CD14-positive monocyte (primary cell): ENCODE measurements at regions not wholly inside any gene's neighbourhood (a gene's known extent, or its start where the extent isn't known, plus 50 kb on each side); places are given as distances from the start of the nearest gene placed in this dataset.

Source experiments
- DNase-seq, 3 donors: peaks; one replicate each; pipeline ENCODE4 v3.0.0-alpha.2; 2011 to 2022
- H2AFZ ChIP-seq: 2 replicates; pipeline ENCODE4 v1.6.0; 2012; ENCODE audit warnings: mild to moderate bottlenecking, low read depth, low read length, inconsistent platforms; ENCODE audit not compliant: insufficient read depth, poor library complexity, severe bottlenecking
- H3K27ac ChIP-seq, 2 donors: 1 replicate in 1 of 2; 2 replicates in 1 of 2; pipeline ENCODE4 v1.5.1; 2012 to 2013; ENCODE audit warnings: low read length in 2 of 2, control low read depth in 1 of 2, inconsistent platforms in 1 of 2, low read depth in 1 of 2, mild to moderate bottlenecking in 1 of 2
- H3K27me3 ChIP-seq, 2 donors: one replicate each; pipeline versions ENCODE4 v1.6.0 to v1.6.1; 2011 to 2013; ENCODE audit warnings: low read length in 2 of 2; ENCODE audit not compliant: control insufficient read depth in 2 of 2, insufficient read depth in 2 of 2
- H3K36me3 ChIP-seq, 2 donors: replicated peaks in 1 of 2; 1 replicate in 1 of 2; 2 replicates in 1 of 2; pipeline versions ENCODE4 v1.5.1 to v1.6.1; 2012 to 2013; ENCODE audit warnings: low read length in 2 of 2, control low read depth in 1 of 2, inconsistent platforms in 1 of 2, mild to moderate bottlenecking in 1 of 2; ENCODE audit not compliant: insufficient read depth in 2 of 2, control insufficient read depth in 1 of 2
- H3K4me1 ChIP-seq, 2 donors: 1 replicate in 1 of 2; 2 replicates in 1 of 2; pipeline versions ENCODE4 v1.5.1 to v1.6.1; 2012 to 2013; ENCODE audit warnings: low read length in 2 of 2, control low read depth in 1 of 2, inconsistent platforms in 1 of 2, mild to moderate bottlenecking in 1 of 2, moderate library complexity in 1 of 2; ENCODE audit not compliant: insufficient read depth in 2 of 2, control insufficient read depth in 1 of 2
- H3K4me2 ChIP-seq: replicated peaks from 2 replicates; pipeline ENCODE3; 2012; ENCODE audit warnings: low read length, moderate library complexity, mild to moderate bottlenecking; ENCODE audit not compliant: poor library complexity, severe bottlenecking; ENCODE audit errors: extremely low read depth
- H3K4me3 ChIP-seq, 3 experiments: fragments of 200-600 bp in 1 of 3; sonication (generic) in 1 of 3; replicated peaks in 1 of 3; 1 replicate in 2 of 3; 2 replicates in 1 of 3; pipeline ENCODE4 v1.5.1; 2011 to 2013; ENCODE audit warnings: low read length in 3 of 3, mild to moderate bottlenecking in 3 of 3, control low read depth in 2 of 3, low read depth in 2 of 3, inconsistent platforms in 1 of 3, moderate library complexity in 1 of 3
- H3K79me2 ChIP-seq: 2 replicates; pipeline ENCODE4 v1.6.0; 2012; ENCODE audit warnings: mild to moderate bottlenecking, control low read depth, inconsistent platforms, low read length, moderate library complexity; ENCODE audit not compliant: insufficient read depth
- H3K9ac ChIP-seq: 2 replicates; pipeline ENCODE4 v1.6.0; 2017; ENCODE audit warnings: low read length, mild to moderate bottlenecking; ENCODE audit not compliant: insufficient read depth, poor library complexity, severe bottlenecking
- H3K9me3 ChIP-seq, 2 donors: replicated peaks in 1 of 2; 1 replicate in 1 of 2; 2 replicates in 1 of 2; pipeline versions ENCODE4 v1.5.1 to v1.6.1; 2012 to 2013; ENCODE audit warnings: low read length in 2 of 2, control low read depth in 1 of 2; ENCODE audit not compliant: control insufficient read depth in 1 of 2, insufficient read depth in 1 of 2
- H4K20me1 ChIP-seq: 2 replicates; pipeline ENCODE4 v1.6.0; 2012; ENCODE audit warnings: mild to moderate bottlenecking, low read length, control low read depth, moderate library complexity; ENCODE audit not compliant: insufficient read depth
- H3K27ac Mint-ChIP-seq, 7 donors: one replicate each; pipeline ENCODE4 v1.8.0; 2020; ENCODE audit warnings: mild to moderate bottlenecking in 7 of 7, mixed read lengths in 7 of 7, moderate library complexity in 6 of 7, inconsistent platforms in 2 of 7
- H3K27me3 Mint-ChIP-seq, 3 donors: one replicate each; pipeline ENCODE4 v1.8.0; 2021 to 2022; ENCODE audit warnings: low read depth in 3 of 3, mild to moderate bottlenecking in 3 of 3, mixed read lengths in 3 of 3, moderate library complexity in 3 of 3, inconsistent platforms in 1 of 3
- H3K36me3 Mint-ChIP-seq, 2 donors: one replicate each; pipeline ENCODE4 v1.8.0; 2020; ENCODE audit warnings: mixed read lengths in 2 of 2, inconsistent platforms in 1 of 2, mild to moderate bottlenecking in 1 of 2
- H3K4me1 Mint-ChIP-seq: one replicate; pipeline ENCODE4 v1.8.0; 2020; ENCODE audit warnings: mild to moderate bottlenecking, mixed read lengths
- H3K4me3 Mint-ChIP-seq, 2 donors: one replicate each; pipeline ENCODE4 v1.8.0; 2020; ENCODE audit warnings: mild to moderate bottlenecking in 2 of 2, mixed read lengths in 2 of 2, moderate library complexity in 1 of 2
- H3K9me3 Mint-ChIP-seq, 7 donors: one replicate each; pipeline ENCODE4 v1.8.0; 2020 to 2022; ENCODE audit warnings: mixed read lengths in 7 of 7, mild to moderate bottlenecking in 6 of 7, moderate library complexity in 6 of 7, inconsistent platforms in 2 of 7
- WGBS: methylation state at CpG from one replicate; pipeline ENCODE4 v1.1.5; 2013; ENCODE audit warnings: missing lambda C conversion rate; ENCODE audit not compliant: insufficient coverage; 5-methylcytosine and 5-hydroxymethylcytosine counted together
- intact Hi-C, 2 donors: fragments of 100-400 bp; cut with micrococcal nuclease; formaldehyde crosslinking; loops; one replicate each; pipeline versions ENCODE4 v1.15.0 to v1.15.1; 2023
- TF ChIP-seq, protein P1 (sequence below): fragments of 200-600 bp; IDR thresholded peaks from one replicate; pipeline ENCODE4 v1.8.0; 2022; ENCODE audit warnings: antibody characterized with exemption, mild to moderate bottlenecking

DNA sequence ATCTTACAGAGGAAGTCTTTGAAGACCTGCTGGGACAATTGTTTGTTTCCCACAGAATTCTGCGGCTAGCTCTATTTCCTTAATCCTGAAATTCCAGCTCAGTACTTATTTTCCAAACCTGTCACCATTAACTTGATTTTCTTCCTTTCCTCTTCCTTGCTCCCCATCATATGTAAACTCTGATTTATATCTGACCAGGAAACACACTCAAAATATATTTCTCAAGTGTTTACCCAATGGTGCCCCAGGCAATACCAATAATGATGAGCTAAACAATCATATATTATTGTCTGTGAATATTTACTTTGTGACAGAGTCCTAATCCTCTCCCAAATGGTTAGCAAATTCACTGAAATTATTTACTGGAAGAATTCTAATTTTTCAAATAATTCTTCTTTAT is 597.3 kb downstream of the PKHD1 start:
- no peaks in the 10 kb centered on the region for H3K36me3 ChIP-seq
- H3K9ac ChIP-seq: no peak overlapping the region
- Mint-ChIP-seq H3K9me3 (peaks cover 0 to 10% (median 7%) of the 10 kb centered on the region in 7 donors), H3K36me3 (no peaks in the 10 kb centered on the region), H3K4me3 (no peak overlapping the region), H3K4me1 (no peaks in the 10 kb centered on the region), H3K27me3 (no peaks in the 10 kb centered on the region), H3K27ac (no peak overlapping the region)
- H3K4me2 ChIP-seq: no peak overlapping the region
- DNase-seq: no peak
- H2AFZ ChIP-seq: no peak overlapping the region
- H4K20me1 ChIP-seq: no peaks in the 10 kb centered on the region
- no peak overlapping the region for H3K27ac ChIP-seq
- WGBS: 25% methylated on average over 1 of the region's 1 CpG
- H3K9me3 ChIP-seq: peaks cover 7 to 10% of the 10 kb centered on the region in 2 donors
- H3K27me3 ChIP-seq: no peaks in the 10 kb centered on the region
- TF ChIP-seq, protein P1, sequence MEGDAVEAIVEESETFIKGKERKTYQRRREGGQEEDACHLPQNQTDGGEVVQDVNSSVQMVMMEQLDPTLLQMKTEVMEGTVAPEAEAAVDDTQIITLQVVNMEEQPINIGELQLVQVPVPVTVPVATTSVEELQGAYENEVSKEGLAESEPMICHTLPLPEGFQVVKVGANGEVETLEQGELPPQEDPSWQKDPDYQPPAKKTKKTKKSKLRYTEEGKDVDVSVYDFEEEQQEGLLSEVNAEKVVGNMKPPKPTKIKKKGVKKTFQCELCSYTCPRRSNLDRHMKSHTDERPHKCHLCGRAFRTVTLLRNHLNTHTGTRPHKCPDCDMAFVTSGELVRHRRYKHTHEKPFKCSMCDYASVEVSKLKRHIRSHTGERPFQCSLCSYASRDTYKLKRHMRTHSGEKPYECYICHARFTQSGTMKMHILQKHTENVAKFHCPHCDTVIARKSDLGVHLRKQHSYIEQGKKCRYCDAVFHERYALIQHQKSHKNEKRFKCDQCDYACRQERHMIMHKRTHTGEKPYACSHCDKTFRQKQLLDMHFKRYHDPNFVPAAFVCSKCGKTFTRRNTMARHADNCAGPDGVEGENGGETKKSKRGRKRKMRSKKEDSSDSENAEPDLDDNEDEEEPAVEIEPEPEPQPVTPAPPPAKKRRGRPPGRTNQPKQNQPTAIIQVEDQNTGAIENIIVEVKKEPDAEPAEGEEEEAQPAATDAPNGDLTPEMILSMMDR: no peak
- no peaks in the 10 kb centered on the region for H3K79me2 ChIP-seq
- H3K4me3 ChIP-seq: no peak overlapping the region
- intact Hi-C loops: no loop called here
- no peaks in the 10 kb centered on the region for H3K4me1 ChIP-seq

DNA sequence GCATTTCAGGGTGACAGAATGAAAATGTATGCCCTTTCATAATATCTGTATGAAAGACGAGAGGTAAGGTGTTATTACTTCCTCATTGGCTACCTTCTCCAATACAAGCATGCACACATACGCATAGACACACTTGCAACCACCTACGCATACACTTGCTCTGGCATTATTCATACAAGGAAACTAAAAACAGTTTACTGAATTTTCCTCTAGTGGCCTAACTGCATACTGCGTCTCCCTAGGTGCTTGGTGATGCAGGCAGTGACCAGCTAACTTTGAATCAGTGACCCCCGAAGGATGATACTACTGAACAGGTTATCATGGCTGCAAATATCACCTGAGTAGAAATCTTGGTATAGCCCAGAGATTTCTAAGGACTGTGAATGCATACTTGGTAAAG is 593.1 kb downstream of the PKHD1 start:
- no peaks in the 10 kb centered on the region for H3K27me3 ChIP-seq
- TF ChIP-seq, protein P1: no peak
- no peak overlapping the region for H3K4me3 ChIP-seq
- H3K9me3 ChIP-seq: no peaks in the 10 kb centered on the region
- H3K27ac ChIP-seq: no peak overlapping the region
- intact Hi-C loops: no loop called here
- no peaks in the 10 kb centered on the region for H4K20me1 ChIP-seq
- H3K27ac Mint-ChIP-seq: no peak overlapping the region
- H3K36me3 Mint-ChIP-seq: no peaks in the 10 kb centered on the region
- peaks cover 0 to 2% (median 0%) of the 10 kb centered on the region in 7 donors for H3K9me3 Mint-ChIP-seq
- WGBS: 89% methylated on average over 4 of the region's 5 CpGs
- no peak overlapping the region for H3K9ac ChIP-seq
- H3K36me3 ChIP-seq: no peaks in the 10 kb centered on the region
- H3K4me1 ChIP-seq: no peaks in the 10 kb centered on the region
- H3K4me3 Mint-ChIP-seq: no peak overlapping the region
- no peaks in the 10 kb centered on the region for H3K4me1 Mint-ChIP-seq
- H3K4me2 ChIP-seq: no peak overlapping the region
- no peak for DNase-seq
- peaks cover 0 to 1% (median 0%) of the 10 kb centered on the region in 3 donors for H3K27me3 Mint-ChIP-seq
- no peaks in the 10 kb centered on the region for H3K79me2 ChIP-seq
- no peak overlapping the region for H2AFZ ChIP-seq
